ENCODE measurements at regions not wholly inside any gene's neighbourhood (a gene's known extent, or its start where the extent isn't known, plus 50 kb on each side); places are given as distances from the start of the nearest gene placed in this dataset.

GRCh38 chr9:23005156-23005555 lies 558.5 kb downstream of the DMRTA1 start:
- TF ChIP-seq, protein P1, sequence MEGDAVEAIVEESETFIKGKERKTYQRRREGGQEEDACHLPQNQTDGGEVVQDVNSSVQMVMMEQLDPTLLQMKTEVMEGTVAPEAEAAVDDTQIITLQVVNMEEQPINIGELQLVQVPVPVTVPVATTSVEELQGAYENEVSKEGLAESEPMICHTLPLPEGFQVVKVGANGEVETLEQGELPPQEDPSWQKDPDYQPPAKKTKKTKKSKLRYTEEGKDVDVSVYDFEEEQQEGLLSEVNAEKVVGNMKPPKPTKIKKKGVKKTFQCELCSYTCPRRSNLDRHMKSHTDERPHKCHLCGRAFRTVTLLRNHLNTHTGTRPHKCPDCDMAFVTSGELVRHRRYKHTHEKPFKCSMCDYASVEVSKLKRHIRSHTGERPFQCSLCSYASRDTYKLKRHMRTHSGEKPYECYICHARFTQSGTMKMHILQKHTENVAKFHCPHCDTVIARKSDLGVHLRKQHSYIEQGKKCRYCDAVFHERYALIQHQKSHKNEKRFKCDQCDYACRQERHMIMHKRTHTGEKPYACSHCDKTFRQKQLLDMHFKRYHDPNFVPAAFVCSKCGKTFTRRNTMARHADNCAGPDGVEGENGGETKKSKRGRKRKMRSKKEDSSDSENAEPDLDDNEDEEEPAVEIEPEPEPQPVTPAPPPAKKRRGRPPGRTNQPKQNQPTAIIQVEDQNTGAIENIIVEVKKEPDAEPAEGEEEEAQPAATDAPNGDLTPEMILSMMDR (IDR thresholded peaks at IDR 0.05): no peak
- no peak for TF ChIP-seq EP300 (IDR thresholded peaks at IDR 0.05)

Data from tibial nerve (tissue), 4 donors.